ENCODE measurements at regions not wholly inside any gene's neighbourhood (a gene's known extent, or its start where the extent isn't known, plus 50 kb on each side); places are given as distances from the start of the nearest gene placed in this dataset.
"Not testable (repeated sequence)": the region's sequence is repeated elsewhere in the genome, so short reads cannot be mapped to it uniquely, and the experiment has no call there.

DNA sequence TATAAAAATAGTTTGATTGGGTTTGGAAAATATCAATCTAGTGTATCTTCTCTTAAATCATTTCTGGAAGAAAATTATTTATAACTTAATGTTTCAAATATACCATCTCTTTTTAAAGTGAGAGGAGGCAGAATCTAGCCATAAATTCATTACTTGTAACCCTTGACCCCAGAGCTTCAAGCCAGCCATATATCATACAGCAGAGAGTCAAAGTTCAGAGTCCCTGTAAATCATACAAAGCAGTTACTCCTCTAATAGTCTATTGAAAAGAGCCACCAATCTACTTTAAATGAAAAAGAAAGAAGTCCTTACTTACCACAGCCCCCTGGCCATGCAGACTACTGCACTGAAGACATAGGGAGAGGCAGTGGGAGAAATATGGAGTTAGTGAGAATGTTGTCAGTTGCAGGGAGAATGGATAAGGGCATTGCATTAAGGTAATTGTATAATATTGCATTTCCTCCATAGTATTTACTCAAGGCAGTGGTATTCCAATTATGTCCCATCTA, 229.5 kb downstream of the NKX6-1 start:
- DNase-seq (no peak), ATAC-seq (ENCODE audit: low FRiP score) (no peak)
- no peaks in the 10 kb centered on the region for H3K27me3 ChIP-seq (ENCODE audit: control insufficient read depth in 1 of 2, insufficient read depth in 2 of 2, low read length in 1 of 2)
- no peak overlapping the region for H3K27ac ChIP-seq (ENCODE audit: low read depth in 1 of 2, low read length in 2 of 2)
- H3K36me3 ChIP-seq (ENCODE audit: control insufficient read depth in 1 of 2, insufficient read depth in 2 of 2, low read length in 1 of 2) = no peaks in the 10 kb centered on the region
- no peak overlapping the region for H3K4me3 ChIP-seq (ENCODE audit: low read length in 2 of 2)
- no peaks in the 10 kb centered on the region for H3K4me1 ChIP-seq (ENCODE audit: control insufficient read depth in 1 of 2, insufficient read depth in 2 of 2, low read length in 2 of 2)
- no peaks in the 10 kb centered on the region for H3K9me3 ChIP-seq (ENCODE audit: control insufficient read depth, low read length)
- intact Hi-C loops (cut with DNase I) = no loop called here

DNA sequence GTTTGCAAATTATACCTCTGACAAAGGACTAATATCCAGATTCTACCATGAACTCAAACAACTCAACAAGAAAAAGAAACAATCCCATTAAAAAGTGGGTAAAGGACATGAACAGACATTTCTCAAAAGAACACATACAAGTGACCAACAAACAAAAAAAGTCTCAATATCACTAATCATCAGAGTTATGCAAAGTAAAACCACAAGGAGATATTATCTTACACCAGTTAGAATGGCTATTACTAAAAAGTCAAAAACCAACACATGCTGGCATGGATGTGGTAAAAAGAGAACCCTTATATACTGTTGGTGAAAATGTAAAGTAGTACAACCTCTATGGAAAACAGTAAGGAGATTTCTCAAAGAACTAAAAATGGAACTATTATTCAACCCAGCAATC, 234.4 kb downstream of the NKX6-1 start:
- H3K27me3 ChIP-seq (ENCODE audit: control insufficient read depth in 1 of 2, insufficient read depth in 2 of 2, low read length in 1 of 2) = no peaks in the 10 kb centered on the region
- no peak for DNase-seq
- intact Hi-C loops (cut with DNase I) = no loop called here
- H3K36me3 ChIP-seq (ENCODE audit: control insufficient read depth in 1 of 2, insufficient read depth in 2 of 2, low read length in 1 of 2) = no peaks in the 10 kb centered on the region
- no peaks in the 10 kb centered on the region for H3K4me1 ChIP-seq (ENCODE audit: control insufficient read depth in 1 of 2, insufficient read depth in 2 of 2, low read length in 2 of 2)
- H3K27ac ChIP-seq (ENCODE audit: low read depth in 1 of 2, low read length in 2 of 2) = no peak overlapping the region
- no peaks in the 10 kb centered on the region for H3K9me3 ChIP-seq (ENCODE audit: control insufficient read depth, low read length)
- H3K4me3 ChIP-seq (ENCODE audit: low read length in 2 of 2) = no peak overlapping the region
- no peak for ATAC-seq (ENCODE audit: low FRiP score)

DNA sequence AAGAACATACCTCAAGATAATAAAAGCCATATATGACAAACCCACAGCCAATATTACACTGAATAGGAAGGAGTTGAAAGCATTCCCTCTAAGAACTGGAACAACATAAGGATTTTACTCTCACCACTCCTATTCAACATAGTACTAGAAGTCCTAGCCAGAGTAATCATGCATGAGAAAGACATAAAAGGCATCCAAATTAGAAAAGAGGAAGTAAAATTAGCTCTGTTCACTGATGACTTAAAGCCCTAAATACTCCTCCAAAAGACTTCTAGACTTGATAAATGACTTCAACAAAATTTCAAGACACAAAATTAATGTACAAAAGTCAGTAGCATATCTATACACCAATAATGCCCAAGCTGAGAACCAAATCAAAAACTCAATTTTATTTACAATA, 235.7 kb downstream of the NKX6-1 start:
- H3K27me3 ChIP-seq (ENCODE audit: control insufficient read depth in 1 of 2, insufficient read depth in 2 of 2, low read length in 1 of 2) = no peaks in the 10 kb centered on the region
- H3K9me3 ChIP-seq (ENCODE audit: control insufficient read depth, low read length) = peaks cover 2% of the 10 kb centered on the region
- no peaks in the 10 kb centered on the region for H3K36me3 ChIP-seq (ENCODE audit: control insufficient read depth in 1 of 2, insufficient read depth in 2 of 2, low read length in 1 of 2)
- DNase-seq (no peak), ATAC-seq (ENCODE audit: low FRiP score) (no peak)
- no peaks in the 10 kb centered on the region for H3K4me1 ChIP-seq (ENCODE audit: control insufficient read depth in 1 of 2, insufficient read depth in 2 of 2, low read length in 2 of 2)
- no peak overlapping the region for H3K27ac ChIP-seq (ENCODE audit: low read depth in 1 of 2, low read length in 2 of 2)
- H3K4me3 ChIP-seq (ENCODE audit: low read length in 2 of 2) = no peak overlapping the region
- intact Hi-C loops (cut with DNase I) = no loop called here

DNA sequence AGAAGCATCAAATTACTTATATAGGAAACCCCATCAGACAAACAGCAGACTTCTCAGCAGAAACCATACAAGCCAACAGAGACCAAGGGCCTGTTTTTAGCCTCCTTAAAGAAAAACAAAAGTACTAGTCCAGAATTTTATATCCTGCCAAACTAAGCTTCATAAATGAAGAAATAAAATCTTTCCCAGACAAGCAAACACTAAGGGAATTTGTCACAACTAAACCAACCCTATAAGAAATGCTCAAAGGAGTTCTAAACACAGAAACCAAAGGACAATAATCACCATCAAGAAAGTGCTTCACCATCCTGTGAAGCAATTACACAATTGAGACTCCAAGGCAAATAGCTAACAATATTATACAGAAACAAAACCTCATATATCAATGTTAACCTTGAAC, 238.6 kb downstream of the NKX6-1 start:
- Histone ChIP-seq H3K27me3 (ENCODE audit: control insufficient read depth in 1 of 2, insufficient read depth in 2 of 2, low read length in 1 of 2) (no peaks in the 10 kb centered on the region), H3K4me1 (ENCODE audit: control insufficient read depth in 1 of 2, insufficient read depth in 2 of 2, low read length in 2 of 2) (no peaks in the 10 kb centered on the region), H3K9me3 (ENCODE audit: control insufficient read depth, low read length) (peaks cover 2% of the 10 kb centered on the region), H3K36me3 (ENCODE audit: control insufficient read depth in 1 of 2, insufficient read depth in 2 of 2, low read length in 1 of 2) (no peaks in the 10 kb centered on the region), H3K4me3 (ENCODE audit: low read length in 2 of 2) (no peak overlapping the region), H3K27ac (ENCODE audit: low read depth in 1 of 2, low read length in 2 of 2) (no peak overlapping the region)
- no peak for DNase-seq
- intact Hi-C loops (cut with DNase I) = no loop called here
- ATAC-seq (ENCODE audit: low FRiP score) = no peak

DNA sequence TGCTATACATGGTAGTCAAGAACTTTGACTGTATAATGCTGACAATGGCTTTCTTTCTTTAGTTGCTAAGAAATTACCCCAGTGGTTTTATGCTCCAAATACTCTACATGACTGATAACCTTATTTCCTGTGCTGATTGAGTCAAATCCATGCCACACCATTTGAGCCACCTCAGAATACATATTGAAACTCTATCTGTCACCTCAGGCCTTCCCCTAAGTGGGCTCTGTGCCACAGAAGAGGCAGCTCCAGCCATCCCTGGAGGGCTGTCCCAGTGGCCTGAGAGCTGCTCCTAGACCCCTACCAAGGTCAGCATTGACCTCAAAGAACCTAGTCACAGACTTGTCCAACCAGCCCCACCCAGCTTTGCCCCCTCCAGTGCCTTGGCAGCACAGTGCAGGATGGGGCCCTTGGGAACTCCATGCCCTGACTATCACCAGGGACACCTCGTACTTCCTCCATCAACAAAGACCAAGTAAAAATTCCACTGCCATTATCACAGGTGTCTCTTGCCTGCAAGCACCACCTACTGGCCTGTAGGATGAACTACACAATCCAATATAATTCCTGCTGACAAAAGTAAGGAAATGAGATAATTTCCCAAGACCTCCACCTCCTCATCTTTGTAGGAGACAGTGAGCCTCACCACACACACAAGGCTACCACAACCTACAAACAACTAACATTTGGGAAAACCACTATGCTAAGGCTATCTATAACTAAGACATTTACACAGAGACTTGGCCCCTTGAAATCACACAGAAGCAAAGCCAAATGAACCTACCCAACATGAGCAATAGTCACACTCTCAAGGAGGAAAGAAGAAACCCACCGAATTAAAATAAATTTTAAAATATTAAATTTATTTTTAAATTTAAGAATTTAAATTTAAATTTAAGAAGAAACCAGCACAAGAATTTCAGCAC, 239.9 kb downstream of the NKX6-1 start:
- DNase-seq (no peak), ATAC-seq (ENCODE audit: low FRiP score) (no peak)
- Histone ChIP-seq H3K36me3 (ENCODE audit: control insufficient read depth in 1 of 2, insufficient read depth in 2 of 2, low read length in 1 of 2) (no peaks in the 10 kb centered on the region), H3K27ac (ENCODE audit: low read depth in 1 of 2, low read length in 2 of 2) (no peak overlapping the region), H3K9me3 (ENCODE audit: control insufficient read depth, low read length) (peaks cover 2% of the 10 kb centered on the region), H3K4me3 (ENCODE audit: low read length in 2 of 2) (no peak overlapping the region), H3K4me1 (ENCODE audit: control insufficient read depth in 1 of 2, insufficient read depth in 2 of 2, low read length in 2 of 2) (no peaks in the 10 kb centered on the region), H3K27me3 (ENCODE audit: control insufficient read depth in 1 of 2, insufficient read depth in 2 of 2, low read length in 1 of 2) (no peaks in the 10 kb centered on the region)
- intact Hi-C loops (cut with DNase I) = no loop called here
- 55 to 57% methylated on average over 2 of the region's 2 CpGs for WGBS, 2 donors

DNA sequence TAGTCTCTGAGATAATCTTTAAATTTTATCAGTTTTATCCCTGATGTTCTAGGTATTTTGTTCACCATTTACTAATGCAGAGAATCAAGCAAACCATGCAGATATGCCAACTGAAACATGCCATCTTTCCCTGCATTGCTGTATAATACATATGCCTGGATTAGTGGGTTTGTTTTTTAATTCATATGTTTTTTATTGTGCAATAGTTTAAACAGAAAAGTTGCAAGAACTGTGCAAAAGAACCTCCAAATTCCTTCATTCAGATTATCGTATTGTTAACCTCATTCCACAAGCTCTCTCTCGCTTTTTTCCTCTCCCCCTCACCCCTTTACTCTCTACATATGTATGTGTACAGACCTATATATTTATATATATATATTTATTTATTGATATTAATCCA, 244.6 kb downstream of the NKX6-1 start:
- intact Hi-C loops (cut with DNase I) = no loop called here
- Histone ChIP-seq H3K27me3 (ENCODE audit: control insufficient read depth in 1 of 2, insufficient read depth in 2 of 2, low read length in 1 of 2) (no peaks in the 10 kb centered on the region), H3K4me1 (ENCODE audit: control insufficient read depth in 1 of 2, insufficient read depth in 2 of 2, low read length in 2 of 2) (no peaks in the 10 kb centered on the region), H3K36me3 (ENCODE audit: control insufficient read depth in 1 of 2, insufficient read depth in 2 of 2, low read length in 1 of 2) (no peaks in the 10 kb centered on the region), H3K4me3 (ENCODE audit: low read length in 2 of 2) (no peak overlapping the region), H3K27ac (ENCODE audit: low read depth in 1 of 2, low read length in 2 of 2) (no peak overlapping the region), H3K9me3 (ENCODE audit: control insufficient read depth, low read length) (peaks cover 2% of the 10 kb centered on the region)
- DNase-seq (no peak), ATAC-seq (ENCODE audit: low FRiP score) (no peak)
- 88% methylated on average over 2 of the region's 2 CpGs for WGBS, 2 donors

DNA sequence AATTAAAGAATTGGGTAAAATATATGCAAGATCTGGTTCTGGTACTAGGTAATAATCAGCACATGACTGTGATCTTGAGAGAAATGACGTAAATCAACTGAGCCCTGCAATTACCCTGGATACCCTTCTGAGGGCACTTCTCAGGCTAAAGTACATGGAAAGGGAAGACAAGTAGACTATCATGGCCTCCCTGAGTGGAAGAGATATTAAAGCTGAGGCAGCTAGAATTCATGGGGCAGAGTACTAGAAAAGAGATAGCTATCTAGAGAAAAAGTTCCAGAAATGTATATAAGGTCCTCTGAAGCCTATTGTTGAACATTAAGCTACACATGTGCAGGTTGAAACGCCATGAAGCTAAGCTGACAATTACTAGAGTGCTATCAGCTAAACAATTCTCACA, 249.6 kb downstream of the NKX6-1 start:
- ATAC-seq (ENCODE audit: low FRiP score) (no peak), DNase-seq (no peak)
- H3K4me3 ChIP-seq (ENCODE audit: low read length in 2 of 2) = no peak overlapping the region
- no peaks in the 10 kb centered on the region for H3K36me3 ChIP-seq (ENCODE audit: control insufficient read depth in 1 of 2, insufficient read depth in 2 of 2, low read length in 1 of 2)
- 72 to 85% methylated on average over 2 of the region's 2 CpGs for WGBS, 2 donors
- intact Hi-C loops (cut with DNase I) = no loop called here
- H3K27me3 ChIP-seq (ENCODE audit: control insufficient read depth in 1 of 2, insufficient read depth in 2 of 2, low read length in 1 of 2) = no peaks in the 10 kb centered on the region
- no peaks in the 10 kb centered on the region for H3K9me3 ChIP-seq (ENCODE audit: control insufficient read depth, low read length)
- no peak overlapping the region for H3K27ac ChIP-seq (ENCODE audit: low read depth in 1 of 2, low read length in 2 of 2)
- no peaks in the 10 kb centered on the region for H3K4me1 ChIP-seq (ENCODE audit: control insufficient read depth in 1 of 2, insufficient read depth in 2 of 2, low read length in 2 of 2)

DNA sequence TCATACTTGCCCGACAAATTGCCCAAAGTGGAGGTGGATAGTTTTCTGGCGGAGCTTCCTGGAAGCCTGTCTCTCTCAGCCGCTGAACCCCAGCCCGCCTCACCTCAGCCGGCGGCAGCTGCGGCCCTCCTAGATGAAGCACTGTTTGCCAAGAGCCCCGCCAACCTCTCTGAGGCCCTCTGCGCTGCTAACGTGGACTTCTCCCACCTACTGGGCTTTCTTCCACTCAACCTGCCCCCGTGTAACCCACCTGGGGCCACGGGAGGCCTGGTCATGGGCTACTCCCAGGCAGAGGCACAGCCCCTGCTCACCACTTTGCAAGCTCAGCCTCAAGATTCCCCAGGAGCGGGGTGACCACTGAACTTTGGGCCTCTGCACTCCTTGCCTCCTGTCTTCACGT, 254.1 kb downstream of the NKX6-1 start:
- intact Hi-C loops (cut with DNase I); H3K27ac ChIP-seq (ENCODE audit: low read depth in 1 of 2, low read length in 2 of 2): not testable (repeated sequence)
- WGBS, 2 donors = 95 to 97% methylated on average over 14 of the region's 14 CpGs

DNA sequence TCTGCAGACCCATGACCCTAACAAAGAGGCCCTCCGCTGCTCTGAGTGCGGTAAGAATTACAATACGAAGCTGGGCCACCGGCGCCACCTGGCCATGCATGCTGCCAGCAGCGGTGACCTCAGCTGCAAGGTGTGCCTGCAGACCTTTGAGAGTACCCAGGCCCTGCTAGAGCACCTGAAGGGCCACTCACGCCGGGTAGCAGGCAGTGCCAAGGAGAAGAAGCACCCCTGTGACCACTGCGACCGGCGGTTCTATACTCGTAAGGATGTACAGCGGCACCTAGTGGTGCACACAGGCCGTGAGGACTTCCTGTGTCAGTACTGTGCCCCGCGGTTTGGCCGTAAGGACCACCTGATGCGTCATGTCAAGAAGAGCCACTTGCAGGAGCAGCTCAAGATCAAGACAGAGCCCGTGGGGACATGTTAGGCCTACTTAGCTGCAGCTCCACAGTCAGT, 254.7 kb downstream of the NKX6-1 start:
- 97% methylated on average over 19 of the region's 19 CpGs for WGBS, 2 donors
- intact Hi-C loops (cut with DNase I); ATAC-seq (ENCODE audit: low FRiP score): not testable (repeated sequence)

More for the DNA sequence above, 254.1 kb downstream of the NKX6-1 start:
- H3K4me3 ChIP-seq (ENCODE audit: low read length in 2 of 2); H3K4me1 ChIP-seq (ENCODE audit: control insufficient read depth in 1 of 2, insufficient read depth in 2 of 2, low read length in 2 of 2); DNase-seq; H3K27me3 ChIP-seq (ENCODE audit: control insufficient read depth in 1 of 2, insufficient read depth in 2 of 2, low read length in 1 of 2); H3K36me3 ChIP-seq (ENCODE audit: control insufficient read depth in 1 of 2, insufficient read depth in 2 of 2, low read length in 1 of 2); ATAC-seq (ENCODE audit: low FRiP score); H3K9me3 ChIP-seq (ENCODE audit: control insufficient read depth, low read length): not testable (repeated sequence)

More for the DNA sequence above, 254.7 kb downstream of the NKX6-1 start:
- not testable (repeated sequence) for H3K27me3 ChIP-seq (ENCODE audit: control insufficient read depth in 1 of 2, insufficient read depth in 2 of 2, low read length in 1 of 2); DNase-seq; H3K36me3 ChIP-seq (ENCODE audit: control insufficient read depth in 1 of 2, insufficient read depth in 2 of 2, low read length in 1 of 2); H3K4me1 ChIP-seq (ENCODE audit: control insufficient read depth in 1 of 2, insufficient read depth in 2 of 2, low read length in 2 of 2); H3K4me3 ChIP-seq (ENCODE audit: low read length in 2 of 2); H3K9me3 ChIP-seq (ENCODE audit: control insufficient read depth, low read length); H3K27ac ChIP-seq (ENCODE audit: low read depth in 1 of 2, low read length in 2 of 2)

Data from aorta (tissue), 5 donors.